HepG2 (cell line): ENCODE measurements at regions not wholly inside any gene's neighbourhood (a gene's known extent, or its start where the extent isn't known, plus 50 kb on each side); places are given as distances from the start of the nearest gene placed in this dataset.

Experiments used
- ATAC-seq: fragments of 200-7000 bp; cut with Tn5 transposase; 3 replicates; pipeline ENCODE4 v1.9.1; 2020; ENCODE audit warnings: mild to moderate bottlenecking, moderate library complexity
- BruUV-seq: library from RNA; stranded (reverse); fragments of 400-500 nt; replicated peaks from 2 replicates; lab custom pipeline; 2021; lab: Mats Ljungman, UMichigan
- CTCF ChIA-PET: fragments of 300-600 bp; formaldehyde crosslinking; extraction: SDS; loops from one replicate; lab custom pipeline; 2021; ENCODE audit warnings: low total read pairs, inconsistent platforms, low intra/inter-chr PET ratio; lab: Yijun Ruan, JAX
- POLR2A ChIA-PET: fragments of 350-600 bp; sonication (Branson Sonifier 250); formaldehyde crosslinking; loops from one replicate; lab custom pipeline; 2020; ENCODE audit warnings: antibody characterized with exemption, inconsistent platforms; lab: Yijun Ruan, JAX
- DNase-seq: peaks from one replicate; pipeline ENCODE4 v3.0.0-alpha.2; 2015; ENCODE audit warnings: low spot score
- FAIRE-seq: peaks from 3 replicates; lab custom pipeline; 2011; peaks lifted over from hg19 to GRCh38; lab: Jason Lieb, UNC
- H2AFZ ChIP-seq: one replicate; pipeline ENCODE4 v1.6.1; 2011; ENCODE audit warnings: low read length, inconsistent platforms
- H3K27ac ChIP-seq: fragments of 300-600 bp; 3 replicates; pipeline ENCODE4 v1.8.0; 2011; ENCODE audit warnings: mixed run types, mild to moderate bottlenecking, mixed read lengths, low read length, inconsistent platforms; ENCODE audit not compliant: insufficient read depth; ENCODE audit errors: extremely low read length
- H3K27me3 ChIP-seq, 2 experiments: fragments of 200-600 bp in 1 of 2; 2 replicates in 1 of 2; 3 replicates in 1 of 2; pipeline versions ENCODE4 v1.6.0 to v1.8.0; 2011; ENCODE audit warnings: low read length in 2 of 2, mild to moderate bottlenecking in 2 of 2, moderate library complexity in 2 of 2, inconsistent platforms in 1 of 2; ENCODE audit not compliant: insufficient read depth in 2 of 2, control insufficient read depth in 1 of 2
- H3K36me3 ChIP-seq, 2 experiments: fragments of 200-600 bp in 1 of 2; replicated peaks in 1 of 2; 2 replicates in 1 of 2; 3 replicates in 1 of 2; pipeline versions ENCODE4 v1.5.1 to v1.8.0; 2011; ENCODE audit warnings: low read length in 2 of 2, inconsistent platforms in 1 of 2; ENCODE audit not compliant: insufficient read depth in 2 of 2, control insufficient read depth in 1 of 2
- H3K4me1 ChIP-seq: 2 replicates; pipeline ENCODE4 v1.5.1; 2012; ENCODE audit warnings: low read length, inconsistent platforms; ENCODE audit not compliant: insufficient read depth
- H3K4me2 ChIP-seq: 2 replicates; pipeline ENCODE4 v1.6.0; 2011; ENCODE audit warnings: low read depth, low read length, inconsistent platforms
- H3K4me3 ChIP-seq, 3 experiments: fragments of 200-600 bp in 1 of 3; sonication (generic), shearing (Covaris generic) in 1 of 3; replicated peaks in 1 of 3; 2 replicates each; pipeline ENCODE4 v1.5.1; 2011 to 2016; ENCODE audit warnings: low read length in 3 of 3, inconsistent platforms in 2 of 3, low read depth in 2 of 3, mild to moderate bottlenecking in 2 of 3, control low read depth in 1 of 3, mixed read lengths in 1 of 3; ENCODE audit not compliant: insufficient read depth in 1 of 3
- H3K79me2 ChIP-seq: one replicate; pipeline ENCODE4 v1.6.1; 2011; ENCODE audit warnings: low read length, inconsistent platforms; ENCODE audit not compliant: insufficient read depth
- H3K9ac ChIP-seq: 2 replicates; pipeline ENCODE4 v1.6.0; 2011; ENCODE audit warnings: mild to moderate bottlenecking, low read depth, low read length, inconsistent platforms; ENCODE audit not compliant: insufficient read depth
- H3K9me3 ChIP-seq: 2 replicates; pipeline ENCODE4 v1.5.1; 2012; ENCODE audit warnings: mild to moderate bottlenecking, low read length
- H4K20me1 ChIP-seq: 2 replicates; pipeline ENCODE4 v1.6.0; 2011; ENCODE audit warnings: inconsistent platforms, mild to moderate bottlenecking, low read length, moderate library complexity; ENCODE audit not compliant: insufficient read depth
- ELF1 ChIP-seq: sonication (generic); formaldehyde crosslinking; IDR thresholded peaks from 2 replicates; pipeline ENCODE4 v1.4.0; 2020; ENCODE audit warnings: missing genetic modification reagents
- ELF3 ChIP-seq: IDR thresholded peaks from 2 replicates; pipeline ENCODE4 v1.6.1; 2016; ENCODE audit warnings: missing genetic modification reagents, missing compliant biosample characterization
- GABPA ChIP-seq, 2 experiments: IDR thresholded peaks; 2 replicates each; pipeline ENCODE4 v1.6.1; 2011 to 2016; ENCODE audit warnings: low read depth in 2 of 2, low read length in 1 of 2, missing biosample characterization in 1 of 2, missing genetic modification characterization in 1 of 2
- HNRNPUL1 ChIP-seq: fragments of 200-400 bp; formaldehyde crosslinking; IDR thresholded peaks from 2 replicates; pipeline ENCODE4 v1.6.1; 2017; ENCODE audit warnings: low read depth, mild to moderate bottlenecking, low read length, moderate library complexity
- MAX ChIP-seq: IDR thresholded peaks from 2 replicates; pipeline ENCODE4 v1.6.1; 2012; ENCODE audit warnings: inconsistent platforms
- PRDM4 ChIP-seq: sonication (generic); formaldehyde crosslinking; IDR thresholded peaks from 2 replicates; pipeline ENCODE4 v1.9.0; 2021; ENCODE audit warnings: missing genetic modification reagents, borderline replicate concordance
- RAD51 ChIP-seq: fragments of 450-650 bp; IDR thresholded peaks from 2 replicates; pipeline ENCODE4 v1.6.1; 2016; ENCODE audit warnings: borderline replicate concordance
- SP4 ChIP-seq: sonication (generic); formaldehyde crosslinking; IDR thresholded peaks from 2 replicates; pipeline ENCODE4 v1.8.1; 2023; ENCODE audit warnings: mild to moderate bottlenecking, missing genetic modification reagents
- WGBS: methylation state at CpG from one replicate; pipeline ENCODE4 v1.1.6; 2017; ENCODE audit warnings: low lambda C conversion rate; 5-methylcytosine and 5-hydroxymethylcytosine counted together
- in situ Hi-C: cut with HindIII; loops from 2 replicates; pipeline ENCODE4 v1.10.0; 2017; ENCODE audit warnings: low pct_unique_long_range_greater_than_20kb; ENCODE audit not compliant: extremely low pct_ligation_motif_present
- intact Hi-C: fragments of 100-400 bp; cut with micrococcal nuclease; formaldehyde crosslinking; loops from one replicate; pipeline ENCODE4 v1.10.0; 2022; ENCODE audit not compliant: unreplicated experiment

GRCh38 chr14:49959822-49960408, 67.0 kb downstream of the ARF6 start:
- CTCF ChIA-PET = no interaction called here
- H3K4me1 ChIP-seq = peaks cover 67% of the 10 kb centered on the region

More at GRCh38 chr14:49959822-49960408, 67.0 kb downstream of the ARF6 start:
- peak; percentile 40 for FAIRE-seq
- POLR2A ChIA-PET = interaction anchor here (0.8 kb wide), 1 partner anchor 44 kb away, joined by 4 read pairs; no protein-coding TSS in a partner anchor
- 14% methylated on average over 9 of the region's 9 CpGs for WGBS
- Histone ChIP-seq H3K36me3 (no peaks in the 10 kb centered on the region), H3K4me2 (peak overlapping the region; percentile 55), H4K20me1 (no peaks in the 10 kb centered on the region), H3K27me3 (no peaks in the 10 kb centered on the region), H3K9me3 (no peaks in the 10 kb centered on the region), H2AFZ (peak overlapping the region; percentile 78), H3K4me3 (peak overlapping the region in 2 of 3 experiments; percentile 30 to 39; a peak in 3 of 6 replicates), H3K79me2 (no peaks in the 10 kb centered on the region), H3K27ac (no peak overlapping the region), H3K9ac (no peak overlapping the region)
- intact Hi-C loops (no loop called here), in situ Hi-C loops (no loop called here)
- BruUV-seq = no TSS peak
- no peak for DNase-seq
- TF ChIP-seq ELF3 (CRISPR knock-in tag) = peak; percentile 68; the same call in 1 of the 2 replicates
- no peak for TF ChIP-seq SP4
- no peak for TF ChIP-seq GABPA (IDR thresholded peaks at IDR 0.05; ENCODE audit: low read depth, low read length)
- no peak for TF ChIP-seq GABPA (CRISPR knock-in tag; IDR thresholded peaks at IDR 0.05; ENCODE audit: low read depth)
- TF ChIP-seq HNRNPUL1 = no peak
- TF ChIP-seq ELF1 = 0 out of 2 replicates have a peak, but pooled peaks have one; percentile 28
- TF ChIP-seq RAD51 = no peak
- TF ChIP-seq PRDM4 (CRISPR knock-in tag) = no peak
- no peak for TF ChIP-seq MAX
- ATAC-seq = peak; percentile 56
